HepG2 (cell line): ENCODE measurements at regions not wholly inside any gene's neighbourhood (a gene's known extent, or its start where the extent isn't known, plus 50 kb on each side); places are given as distances from the start of the nearest gene placed in this dataset.

ENCODE experiments used
- ATAC-seq: fragments of 200-7000 bp; cut with Tn5 transposase; 3 replicates; pipeline ENCODE4 v1.9.1; 2020; ENCODE audit warnings: mild to moderate bottlenecking, moderate library complexity
- BruUV-seq: library from RNA; stranded (reverse); fragments of 400-500 nt; replicated peaks from 2 replicates; lab custom pipeline; 2021; lab: Mats Ljungman, UMichigan
- CTCF ChIA-PET: fragments of 300-600 bp; formaldehyde crosslinking; extraction: SDS; loops from one replicate; lab custom pipeline; 2021; ENCODE audit warnings: low total read pairs, inconsistent platforms, low intra/inter-chr PET ratio; lab: Yijun Ruan, JAX
- POLR2A ChIA-PET: fragments of 350-600 bp; sonication (Branson Sonifier 250); formaldehyde crosslinking; loops from one replicate; lab custom pipeline; 2020; ENCODE audit warnings: antibody characterized with exemption, inconsistent platforms; lab: Yijun Ruan, JAX
- DNase-seq: peaks from one replicate; pipeline ENCODE4 v3.0.0-alpha.2; 2015; ENCODE audit warnings: low spot score
- FAIRE-seq: peaks from 3 replicates; lab custom pipeline; 2011; peaks lifted over from hg19 to GRCh38; lab: Jason Lieb, UNC
- H2AFZ ChIP-seq: one replicate; pipeline ENCODE4 v1.6.1; 2011; ENCODE audit warnings: low read length, inconsistent platforms
- H3K27ac ChIP-seq: fragments of 300-600 bp; 3 replicates; pipeline ENCODE4 v1.8.0; 2011; ENCODE audit warnings: mixed run types, mild to moderate bottlenecking, mixed read lengths, low read length, inconsistent platforms; ENCODE audit not compliant: insufficient read depth; ENCODE audit errors: extremely low read length
- H3K27me3 ChIP-seq, 2 experiments: fragments of 200-600 bp in 1 of 2; 2 replicates in 1 of 2; 3 replicates in 1 of 2; pipeline versions ENCODE4 v1.6.0 to v1.8.0; 2011; ENCODE audit warnings: low read length in 2 of 2, mild to moderate bottlenecking in 2 of 2, moderate library complexity in 2 of 2, inconsistent platforms in 1 of 2; ENCODE audit not compliant: insufficient read depth in 2 of 2, control insufficient read depth in 1 of 2
- H3K36me3 ChIP-seq, 2 experiments: fragments of 200-600 bp in 1 of 2; replicated peaks in 1 of 2; 2 replicates in 1 of 2; 3 replicates in 1 of 2; pipeline versions ENCODE4 v1.5.1 to v1.8.0; 2011; ENCODE audit warnings: low read length in 2 of 2, inconsistent platforms in 1 of 2; ENCODE audit not compliant: insufficient read depth in 2 of 2, control insufficient read depth in 1 of 2
- H3K4me1 ChIP-seq: 2 replicates; pipeline ENCODE4 v1.5.1; 2012; ENCODE audit warnings: low read length, inconsistent platforms; ENCODE audit not compliant: insufficient read depth
- H3K4me2 ChIP-seq: 2 replicates; pipeline ENCODE4 v1.6.0; 2011; ENCODE audit warnings: low read depth, low read length, inconsistent platforms
- H3K4me3 ChIP-seq, 3 experiments: fragments of 200-600 bp in 1 of 3; sonication (generic), shearing (Covaris generic) in 1 of 3; replicated peaks in 1 of 3; 2 replicates each; pipeline ENCODE4 v1.5.1; 2011 to 2016; ENCODE audit warnings: low read length in 3 of 3, inconsistent platforms in 2 of 3, low read depth in 2 of 3, mild to moderate bottlenecking in 2 of 3, control low read depth in 1 of 3, mixed read lengths in 1 of 3; ENCODE audit not compliant: insufficient read depth in 1 of 3
- H3K79me2 ChIP-seq: one replicate; pipeline ENCODE4 v1.6.1; 2011; ENCODE audit warnings: low read length, inconsistent platforms; ENCODE audit not compliant: insufficient read depth
- H3K9ac ChIP-seq: 2 replicates; pipeline ENCODE4 v1.6.0; 2011; ENCODE audit warnings: mild to moderate bottlenecking, low read depth, low read length, inconsistent platforms; ENCODE audit not compliant: insufficient read depth
- H3K9me3 ChIP-seq: 2 replicates; pipeline ENCODE4 v1.5.1; 2012; ENCODE audit warnings: mild to moderate bottlenecking, low read length
- H4K20me1 ChIP-seq: 2 replicates; pipeline ENCODE4 v1.6.0; 2011; ENCODE audit warnings: inconsistent platforms, mild to moderate bottlenecking, low read length, moderate library complexity; ENCODE audit not compliant: insufficient read depth
- BCL6 ChIP-seq: IDR thresholded peaks from 2 replicates; pipeline ENCODE4 v1.6.1; 2016; ENCODE audit warnings: missing genetic modification reagents, missing compliant biosample characterization
- ETV6 ChIP-seq: sonication (generic); formaldehyde crosslinking; conservative IDR thresholded peaks from 2 replicates; pipeline ENCODE4 v1.4.0; 2020; ENCODE audit warnings: missing genetic modification reagents
- FOXJ3 ChIP-seq: sonication (generic); formaldehyde crosslinking; IDR thresholded peaks from 2 replicates; pipeline ENCODE4 v1.4.0; 2020; ENCODE audit warnings: missing genetic modification reagents, mild to moderate bottlenecking, borderline replicate concordance
- GFI1 ChIP-seq: sonication (generic); formaldehyde crosslinking; IDR thresholded peaks from 2 replicates; pipeline ENCODE4 v1.5.0; 2020; ENCODE audit warnings: missing genetic modification reagents, mild to moderate bottlenecking, borderline replicate concordance
- KLF16 ChIP-seq, 2 experiments: sonication (generic) in 1 of 2; formaldehyde crosslinking in 1 of 2; IDR thresholded peaks; 2 replicates each; pipeline versions ENCODE4 v1.6.1 to v1.8.0; 2016 to 2023; ENCODE audit warnings: missing genetic modification reagents in 2 of 2, missing compliant biosample characterization in 1 of 2
- PBX3 ChIP-seq: sonication (generic); formaldehyde crosslinking; IDR thresholded peaks from 2 replicates; pipeline ENCODE4 v1.8.1; 2023; ENCODE audit warnings: missing genetic modification reagents, inconsistent platforms, borderline replicate concordance
- RBM22 ChIP-seq: fragments of 200-400 bp; formaldehyde crosslinking; optimal IDR thresholded peaks from 2 replicates; pipeline ENCODE3; 2017; ENCODE audit warnings: mild to moderate bottlenecking, low read length, moderate library complexity
- SMARCC2 ChIP-seq: fragments of 450-650 bp; IDR thresholded peaks from 2 replicates; pipeline ENCODE4 v1.6.1; 2017; ENCODE audit warnings: antibody characterized with exemption, mild to moderate bottlenecking
- ZNF264 ChIP-seq: sonication (generic); formaldehyde crosslinking; IDR thresholded peaks from 2 replicates; pipeline ENCODE4 v1.4.0; 2020; ENCODE audit warnings: missing genetic modification reagents
- ZNF274 ChIP-seq: sonication (generic); formaldehyde crosslinking; IDR thresholded peaks from 2 replicates; pipeline ENCODE4 v1.5.1; 2020; ENCODE audit warnings: mild to moderate bottlenecking, missing genetic modification reagents
- ZNF883 ChIP-seq: sonication (generic); formaldehyde crosslinking; IDR thresholded peaks from 2 replicates; pipeline ENCODE4 v1.5.1; 2020; ENCODE audit warnings: mild to moderate bottlenecking, missing genetic modification reagents; ENCODE audit errors: not compliant biosample characterization
- WGBS: methylation state at CpG from one replicate; pipeline ENCODE4 v1.1.6; 2017; ENCODE audit warnings: low lambda C conversion rate; 5-methylcytosine and 5-hydroxymethylcytosine counted together
- in situ Hi-C: cut with HindIII; loops from 2 replicates; pipeline ENCODE4 v1.10.0; 2017; ENCODE audit warnings: low pct_unique_long_range_greater_than_20kb; ENCODE audit not compliant: extremely low pct_ligation_motif_present
- intact Hi-C: fragments of 100-400 bp; cut with micrococcal nuclease; formaldehyde crosslinking; loops from one replicate; pipeline ENCODE4 v1.10.0; 2022; ENCODE audit not compliant: unreplicated experiment
- TF ChIP-seq, protein P1 (sequence below): sonication (generic); formaldehyde crosslinking; IDR thresholded peaks from 2 replicates; pipeline ENCODE4 v1.5.0; 2020; ENCODE audit warnings: missing genetic modification reagents
- TF ChIP-seq, protein P2 (sequence below): IDR thresholded peaks from 2 replicates; pipeline ENCODE4 v1.6.1; 2016; ENCODE audit warnings: low read depth, borderline replicate concordance
- TF ChIP-seq, protein P3 (sequence below): IDR thresholded peaks from 2 replicates; pipeline ENCODE4 v1.6.1; 2016

DNA sequence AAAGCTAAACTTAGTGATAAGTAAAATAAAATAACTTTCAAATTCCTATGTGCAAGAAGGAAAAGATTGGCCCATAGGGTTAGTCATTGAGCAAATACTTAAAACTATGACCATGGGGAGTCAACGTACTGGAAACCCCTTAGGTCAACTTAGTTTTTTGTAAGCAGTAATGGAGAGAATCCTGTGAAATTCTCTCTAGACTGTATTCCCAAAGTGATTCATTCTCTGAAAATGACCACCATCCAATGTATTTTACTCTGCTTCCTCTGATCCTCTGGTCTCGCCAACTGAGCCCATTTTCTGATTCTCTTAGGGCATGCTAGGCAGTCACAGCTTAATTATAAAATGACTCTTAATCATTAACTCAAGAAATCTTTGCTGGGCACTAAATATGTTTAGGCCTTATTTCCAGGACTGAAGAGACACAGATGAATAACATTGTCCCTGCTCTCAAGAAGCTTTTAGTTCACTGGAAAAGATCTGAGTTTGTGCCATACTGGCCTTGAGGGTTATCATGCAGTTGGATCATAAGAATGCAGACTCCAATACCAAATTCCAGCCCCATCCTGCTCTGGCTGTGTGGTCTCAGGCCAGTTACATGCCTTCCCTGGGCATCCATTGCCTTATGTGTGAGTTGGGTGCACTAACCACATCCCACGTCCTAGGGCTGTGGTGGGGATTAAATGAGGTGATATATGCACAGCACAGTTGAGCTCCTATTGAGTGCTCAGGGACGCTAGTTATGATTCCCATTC is 732.4 kb downstream of the AACS start:
- no TSS peak for BruUV-seq
- no peak overlapping the region for H2AFZ ChIP-seq
- TF ChIP-seq RBM22 (no peak), ETV6 (no peak), FOXJ3 (CRISPR knock-in tag) (no peak), BCL6 (CRISPR knock-in tag) (no peak), SMARCC2 (no peak), ZNF883 (CRISPR knock-in tag) (no peak), ZNF274 (CRISPR knock-in tag) (no peak), ZNF264 (CRISPR knock-in tag) (no peak), KLF16 (CRISPR knock-in tag; IDR thresholded peaks at IDR 0.05) (no peak), PBX3 (CRISPR knock-in tag) (no peak), GFI1 (CRISPR knock-in tag) (no peak)
- TF ChIP-seq, protein P1, sequence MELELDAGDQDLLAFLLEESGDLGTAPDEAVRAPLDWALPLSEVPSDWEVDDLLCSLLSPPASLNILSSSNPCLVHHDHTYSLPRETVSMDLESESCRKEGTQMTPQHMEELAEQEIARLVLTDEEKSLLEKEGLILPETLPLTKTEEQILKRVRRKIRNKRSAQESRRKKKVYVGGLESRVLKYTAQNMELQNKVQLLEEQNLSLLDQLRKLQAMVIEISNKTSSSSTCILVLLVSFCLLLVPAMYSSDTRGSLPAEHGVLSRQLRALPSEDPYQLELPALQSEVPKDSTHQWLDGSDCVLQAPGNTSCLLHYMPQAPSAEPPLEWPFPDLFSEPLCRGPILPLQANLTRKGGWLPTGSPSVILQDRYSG (CRISPR knock-in tag): no peak
- TF ChIP-seq, protein P2, sequence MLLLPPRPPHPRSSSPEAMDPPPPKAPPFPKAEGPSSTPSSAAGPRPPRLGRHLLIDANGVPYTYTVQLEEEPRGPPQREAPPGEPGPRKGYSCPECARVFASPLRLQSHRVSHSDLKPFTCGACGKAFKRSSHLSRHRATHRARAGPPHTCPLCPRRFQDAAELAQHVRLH (CRISPR knock-in tag): no peak
- TF ChIP-seq, protein P3, sequence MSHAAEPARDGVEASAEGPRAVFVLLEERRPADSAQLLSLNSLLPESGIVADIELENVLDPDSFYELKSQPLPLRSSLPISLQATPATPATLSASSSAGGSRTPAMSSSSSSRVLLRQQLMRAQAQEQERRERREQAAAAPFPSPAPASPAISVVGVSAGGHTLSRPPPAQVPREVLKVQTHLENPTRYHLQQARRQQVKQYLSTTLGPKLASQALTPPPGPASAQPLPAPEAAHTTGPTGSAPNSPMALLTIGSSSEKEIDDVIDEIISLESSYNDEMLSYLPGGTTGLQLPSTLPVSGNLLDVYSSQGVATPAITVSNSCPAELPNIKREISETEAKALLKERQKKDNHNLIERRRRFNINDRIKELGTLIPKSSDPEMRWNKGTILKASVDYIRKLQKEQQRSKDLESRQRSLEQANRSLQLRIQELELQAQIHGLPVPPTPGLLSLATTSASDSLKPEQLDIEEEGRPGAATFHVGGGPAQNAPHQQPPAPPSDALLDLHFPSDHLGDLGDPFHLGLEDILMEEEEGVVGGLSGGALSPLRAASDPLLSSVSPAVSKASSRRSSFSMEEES (CRISPR knock-in tag): no peak
- no peaks in the 10 kb centered on the region for H4K20me1 ChIP-seq
- in situ Hi-C loops (no loop called here), intact Hi-C loops (no loop called here)
- ChIA-PET CTCF (no interaction called here), POLR2A (no interaction called here)
- FAIRE-seq: no peak
- no peak overlapping the region for H3K4me3 ChIP-seq
- DNase-seq: no peak
- no peaks in the 10 kb centered on the region for H3K36me3 ChIP-seq
- no peaks in the 10 kb centered on the region; a peak in 1 of 5 replicates for H3K27me3 ChIP-seq
- H3K79me2 ChIP-seq: no peaks in the 10 kb centered on the region
- no peak overlapping the region for H3K4me2 ChIP-seq
- no peak overlapping the region for H3K9ac ChIP-seq
- ATAC-seq: no peak
- H3K9me3 ChIP-seq: no peaks in the 10 kb centered on the region
- WGBS: 1% methylated on average over 4 of the region's 4 CpGs
- H3K4me1 ChIP-seq: no peaks in the 10 kb centered on the region
- no peak overlapping the region for H3K27ac ChIP-seq
